Ishikawa (cell line): ENCODE measurements at regions not wholly inside any gene's neighbourhood (a gene's known extent, or its start where the extent isn't known, plus 50 kb on each side); places are given as distances from the start of the nearest gene placed in this dataset.

ENCODE experiments used
- CEBPB ChIP-seq: IDR thresholded peaks from 2 replicates; pipeline ENCODE4 v1.6.1; 2012
- CREB1 ChIP-seq: IDR thresholded peaks from 2 replicates; pipeline ENCODE4 v1.6.1; 2012; ENCODE audit warnings: low read depth
- EGR1 ChIP-seq: IDR thresholded peaks from 2 replicates; pipeline ENCODE4 v1.6.1; 2012
- EP300 ChIP-seq: IDR thresholded peaks from 2 replicates; pipeline ENCODE4 v1.6.1; 2012; ENCODE audit warnings: borderline replicate concordance
- FOXM1 ChIP-seq: IDR thresholded peaks from 2 replicates; pipeline ENCODE4 v1.6.1; 2012; ENCODE audit warnings: low read depth, borderline replicate concordance
- MAX ChIP-seq: IDR thresholded peaks from 2 replicates; pipeline ENCODE4 v1.6.1; 2012
- NFIC ChIP-seq: IDR thresholded peaks from 2 replicates; pipeline ENCODE4 v1.6.1; 2012
- RAD21 ChIP-seq: IDR thresholded peaks from 2 replicates; pipeline ENCODE4 v1.6.1; 2012; ENCODE audit warnings: low read depth
- REST ChIP-seq: IDR thresholded peaks from 2 replicates; pipeline ENCODE4 v1.6.1; 2012; ENCODE audit warnings: low read depth, mild to moderate bottlenecking
- TAF1 ChIP-seq: IDR thresholded peaks from 2 replicates; pipeline ENCODE4 v1.6.1; 2012; ENCODE audit warnings: low read depth, mild to moderate bottlenecking
- TCF12 ChIP-seq: IDR thresholded peaks from 2 replicates; pipeline ENCODE4 v1.6.1; 2012; ENCODE audit warnings: low read depth
- TEAD4 ChIP-seq: IDR thresholded peaks from 2 replicates; pipeline ENCODE4 v1.6.1; 2012
- YY1 ChIP-seq: IDR thresholded peaks from 2 replicates; pipeline ENCODE4 v1.6.1; 2012; ENCODE audit warnings: low read depth
- ZBTB7A ChIP-seq: IDR thresholded peaks from 2 replicates; pipeline ENCODE4 v1.6.1; 2012; ENCODE audit warnings: low read depth
- TF ChIP-seq, protein P1 (sequence below): IDR thresholded peaks from 2 replicates; pipeline ENCODE4 v1.6.1; 2012

- TF ChIP-seq FOXM1 (no peak), REST (no peak), NFIC (no peak), EGR1 (no peak), TCF12 (no peak), CEBPB (no peak), ZBTB7A (no peak), TAF1 (no peak), EP300 (no peak), CREB1 (no peak), TEAD4 (no peak), RAD21 (no peak), MAX (no peak), YY1 (no peak)
- TF ChIP-seq, protein P1, sequence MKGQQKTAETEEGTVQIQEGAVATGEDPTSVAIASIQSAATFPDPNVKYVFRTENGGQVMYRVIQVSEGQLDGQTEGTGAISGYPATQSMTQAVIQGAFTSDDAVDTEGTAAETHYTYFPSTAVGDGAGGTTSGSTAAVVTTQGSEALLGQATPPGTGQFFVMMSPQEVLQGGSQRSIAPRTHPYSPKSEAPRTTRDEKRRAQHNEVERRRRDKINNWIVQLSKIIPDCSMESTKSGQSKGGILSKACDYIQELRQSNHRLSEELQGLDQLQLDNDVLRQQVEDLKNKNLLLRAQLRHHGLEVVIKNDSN, result no peak
Observed at GRCh38 chr12:97313471-97314190, 149.0 kb upstream of the RMST start.

GRCh38 chr12:97316321-97316720 lies 146.3 kb upstream of the RMST start:
- TF ChIP-seq MAX, result no peak
- TF ChIP-seq FOXM1, result no peak
- no peak for TF ChIP-seq EGR1
- no peak for TF ChIP-seq EP300
- TF ChIP-seq YY1, result no peak
- TF ChIP-seq CREB1, result no peak
- no peak for TF ChIP-seq ZBTB7A
- TF ChIP-seq TCF12, result no peak
- TF ChIP-seq, protein P1, result no peak
- TF ChIP-seq CEBPB, result no peak
- no peak for TF ChIP-seq RAD21
- TF ChIP-seq NFIC, result no peak
- TF ChIP-seq TEAD4, result no peak
- TF ChIP-seq REST, result no peak
- TF ChIP-seq TAF1, result no peak

GRCh38 chr12:97321621-97322020 lies 141.0 kb upstream of the RMST start:
- TF ChIP-seq, protein P1, result no peak
- TF ChIP-seq RAD21 (no peak), CREB1 (no peak), NFIC (no peak), TAF1 (no peak), YY1 (no peak), EGR1 (no peak), MAX (no peak), TCF12 (no peak), EP300 (no peak), FOXM1 (no peak), TEAD4 (no peak), CEBPB (no peak), REST (no peak)

- peak; percentile 73 for TF ChIP-seq REST
- TF ChIP-seq EP300, result no peak
- TF ChIP-seq, protein P1, result no peak
- no peak for TF ChIP-seq MAX
- no peak for TF ChIP-seq TEAD4
Observed at GRCh38 chr12:97322388-97322787, 140.2 kb upstream of the RMST start.
